Peyer's patch (tissue), 4 donors: ENCODE measurements at regions not wholly inside any gene's neighbourhood (a gene's known extent, or its start where the extent isn't known, plus 50 kb on each side); places are given as distances from the start of the nearest gene placed in this dataset.

Source experiments
- POLR2A ChIP-seq, 2 donors: fragments of 450-650 bp; IDR thresholded peaks; one replicate each; pipeline ENCODE4 v1.5.1; 2017; ENCODE audit warnings: antibody characterized with exemption in 2 of 2, mild to moderate bottlenecking in 2 of 2, moderate library complexity in 2 of 2
- TF ChIP-seq, protein P1 (sequence below), 6 experiments: fragments of 450-650 bp in 4 of 6; fragments of 200-600 bp in 2 of 6; sonication (generic) in 1 of 6; IDR thresholded peaks; one replicate each; pipeline ENCODE4 v1.5.1; 2017 to 2019; ENCODE audit warnings: antibody characterized with exemption in 6 of 6, mild to moderate bottlenecking in 3 of 6, moderate library complexity in 1 of 6

DNA sequence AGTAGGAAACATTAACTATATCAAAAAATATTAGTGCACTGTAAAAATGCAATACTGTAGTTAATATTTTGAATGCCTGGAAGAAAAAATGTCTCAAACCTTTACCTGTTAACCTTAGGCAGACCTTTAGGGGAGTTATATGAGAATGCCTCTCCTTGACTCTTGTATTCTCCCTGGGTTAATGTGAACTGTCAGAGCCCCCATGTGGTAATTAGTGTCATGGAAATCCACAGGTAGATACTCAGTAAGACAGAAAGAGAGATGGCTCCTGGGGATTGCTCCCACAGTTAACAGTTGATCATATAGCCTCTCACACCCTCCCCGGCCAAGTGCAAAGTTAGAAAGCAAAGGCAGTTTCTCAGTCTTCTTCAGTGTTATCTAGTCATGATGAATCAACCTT is 742.8 kb downstream of the NR2F1-AS1 start:
- TF ChIP-seq, protein P1, sequence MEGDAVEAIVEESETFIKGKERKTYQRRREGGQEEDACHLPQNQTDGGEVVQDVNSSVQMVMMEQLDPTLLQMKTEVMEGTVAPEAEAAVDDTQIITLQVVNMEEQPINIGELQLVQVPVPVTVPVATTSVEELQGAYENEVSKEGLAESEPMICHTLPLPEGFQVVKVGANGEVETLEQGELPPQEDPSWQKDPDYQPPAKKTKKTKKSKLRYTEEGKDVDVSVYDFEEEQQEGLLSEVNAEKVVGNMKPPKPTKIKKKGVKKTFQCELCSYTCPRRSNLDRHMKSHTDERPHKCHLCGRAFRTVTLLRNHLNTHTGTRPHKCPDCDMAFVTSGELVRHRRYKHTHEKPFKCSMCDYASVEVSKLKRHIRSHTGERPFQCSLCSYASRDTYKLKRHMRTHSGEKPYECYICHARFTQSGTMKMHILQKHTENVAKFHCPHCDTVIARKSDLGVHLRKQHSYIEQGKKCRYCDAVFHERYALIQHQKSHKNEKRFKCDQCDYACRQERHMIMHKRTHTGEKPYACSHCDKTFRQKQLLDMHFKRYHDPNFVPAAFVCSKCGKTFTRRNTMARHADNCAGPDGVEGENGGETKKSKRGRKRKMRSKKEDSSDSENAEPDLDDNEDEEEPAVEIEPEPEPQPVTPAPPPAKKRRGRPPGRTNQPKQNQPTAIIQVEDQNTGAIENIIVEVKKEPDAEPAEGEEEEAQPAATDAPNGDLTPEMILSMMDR (IDR thresholded peaks at IDR 0.05): no peak
- no peak for TF ChIP-seq POLR2A (IDR thresholded peaks at IDR 0.05)
